HUES48 (cell line): ENCODE measurements at regions not wholly inside any gene's neighbourhood (a gene's known extent, or its start where the extent isn't known, plus 50 kb on each side); places are given as distances from the start of the nearest gene placed in this dataset.

Experiments used
- H3K27ac ChIP-seq: one replicate; pipeline ENCODE4 v1.7.0; 2013; ENCODE audit warnings: low read depth, low read length, inconsistent platforms
- H3K27me3 ChIP-seq: 2 replicates; pipeline ENCODE4 v1.6.1; 2013; ENCODE audit warnings: mild to moderate bottlenecking, low read length; ENCODE audit not compliant: control insufficient read depth, insufficient read depth
- H3K36me3 ChIP-seq: 2 replicates; pipeline ENCODE4 v1.6.1; 2013; ENCODE audit warnings: low read length; ENCODE audit not compliant: control insufficient read depth, insufficient read depth
- H3K4me1 ChIP-seq: 2 replicates; pipeline ENCODE4 v1.6.1; 2013; ENCODE audit warnings: mild to moderate bottlenecking, low read length; ENCODE audit not compliant: control insufficient read depth, insufficient read depth
- H3K4me3 ChIP-seq: 2 replicates; pipeline ENCODE4 v1.5.1; 2013; ENCODE audit warnings: mild to moderate bottlenecking, low read depth, low read length
- H3K9ac ChIP-seq: 2 replicates; pipeline ENCODE4 v1.6.1; 2013; ENCODE audit warnings: mild to moderate bottlenecking, low read depth, low read length, moderate library complexity
- H3K9me3 ChIP-seq: 2 replicates; pipeline ENCODE4 v1.6.1; 2013; ENCODE audit warnings: low read length; ENCODE audit not compliant: control insufficient read depth, insufficient read depth

GRCh38 chr4:17204908-17205307 is 306.5 kb upstream of the LDB2 start:
- Histone ChIP-seq H3K27ac (no peak overlapping the region), H3K27me3 (no peaks in the 10 kb centered on the region), H3K36me3 (no peaks in the 10 kb centered on the region), H3K4me3 (no peak overlapping the region), H3K9ac (no peak overlapping the region), H3K4me1 (no peaks in the 10 kb centered on the region), H3K9me3 (no peaks in the 10 kb centered on the region)

- no peak overlapping the region for H3K9ac ChIP-seq
- H3K4me1 ChIP-seq, result no peaks in the 10 kb centered on the region
- H3K36me3 ChIP-seq, result no peaks in the 10 kb centered on the region
- H3K9me3 ChIP-seq, result peaks cover 5% of the 10 kb centered on the region; the same call in 1 of the 2 replicates
- no peak overlapping the region for H3K4me3 ChIP-seq
- H3K27ac ChIP-seq, result no peak overlapping the region
- H3K27me3 ChIP-seq, result no peaks in the 10 kb centered on the region
Observed at GRCh38 chr4:17203797-17204196, 305.4 kb upstream of the LDB2 start.

GRCh38 chr4:17197070-17197469 is 298.6 kb upstream of the LDB2 start:
- Histone ChIP-seq H3K9ac (no peak overlapping the region), H3K36me3 (no peaks in the 10 kb centered on the region)

GRCh38 chr4:17195461-17196275 is 297.2 kb upstream of the LDB2 start:
- Histone ChIP-seq H3K4me1 (no peaks in the 10 kb centered on the region), H3K9ac (no peak overlapping the region), H3K36me3 (no peaks in the 10 kb centered on the region), H3K27ac (no peak overlapping the region), H3K4me3 (no peak overlapping the region), H3K9me3 (peaks cover 5% of the 10 kb centered on the region; the same call in 1 of the 2 replicates), H3K27me3 (no peaks in the 10 kb centered on the region)

More at GRCh38 chr4:17197070-17197469, 298.6 kb upstream of the LDB2 start:
- Histone ChIP-seq H3K27me3 (no peaks in the 10 kb centered on the region), H3K4me1 (no peaks in the 10 kb centered on the region), H3K27ac (no peak overlapping the region), H3K9me3 (peaks cover 5% of the 10 kb centered on the region; the same call in 1 of the 2 replicates), H3K4me3 (no peak overlapping the region)

GRCh38 chr4:17194586-17194985 is 296.1 kb upstream of the LDB2 start:
- Histone ChIP-seq H3K27me3 (no peaks in the 10 kb centered on the region), H3K27ac (no peak overlapping the region), H3K4me1 (no peaks in the 10 kb centered on the region), H3K4me3 (no peak overlapping the region), H3K9ac (no peak overlapping the region), H3K36me3 (no peaks in the 10 kb centered on the region), H3K9me3 (peaks cover 2% of the 10 kb centered on the region; the same call in 1 of the 2 replicates)

GRCh38 chr4:17189759-17190158 is 291.3 kb upstream of the LDB2 start:
- no peaks in the 10 kb centered on the region for H3K27me3 ChIP-seq
- H3K27ac ChIP-seq, result no peak overlapping the region
- H3K9me3 ChIP-seq, result no peaks in the 10 kb centered on the region
- no peak overlapping the region for H3K4me3 ChIP-seq
- no peaks in the 10 kb centered on the region for H3K36me3 ChIP-seq
- peaks cover 14% of the 10 kb centered on the region for H3K4me1 ChIP-seq
- no peak overlapping the region for H3K9ac ChIP-seq

GRCh38 chr4:17189401-17189720 is 290.9 kb upstream of the LDB2 start:
- Histone ChIP-seq H3K36me3 (no peaks in the 10 kb centered on the region), H3K27ac (no peak overlapping the region), H3K9ac (no peak overlapping the region), H3K9me3 (no peaks in the 10 kb centered on the region), H3K4me1 (peaks cover 14% of the 10 kb centered on the region), H3K4me3 (no peak overlapping the region), H3K27me3 (no peaks in the 10 kb centered on the region)

GRCh38 chr4:17188547-17189400 is 290.3 kb upstream of the LDB2 start:
- Histone ChIP-seq H3K4me1 (peaks cover 14% of the 10 kb centered on the region), H3K27ac (no peak overlapping the region), H3K36me3 (no peaks in the 10 kb centered on the region), H3K9ac (no peak overlapping the region), H3K9me3 (no peaks in the 10 kb centered on the region), H3K4me3 (no peak overlapping the region), H3K27me3 (no peaks in the 10 kb centered on the region)

- H3K27ac ChIP-seq, result peak overlapping the region; percentile 15
- no peaks in the 10 kb centered on the region for H3K9me3 ChIP-seq
- peaks cover 14% of the 10 kb centered on the region for H3K4me1 ChIP-seq
- no peaks in the 10 kb centered on the region for H3K27me3 ChIP-seq
- no peak overlapping the region for H3K4me3 ChIP-seq
- no peaks in the 10 kb centered on the region for H3K36me3 ChIP-seq
- no peak overlapping the region for H3K9ac ChIP-seq
Observed at GRCh38 chr4:17188125-17188524, 289.7 kb upstream of the LDB2 start.

- no peak overlapping the region for H3K4me3 ChIP-seq
- H3K27ac ChIP-seq, result peak overlapping the region; percentile 2
- no peak overlapping the region for H3K9ac ChIP-seq
- no peaks in the 10 kb centered on the region for H3K27me3 ChIP-seq
- no peaks in the 10 kb centered on the region for H3K36me3 ChIP-seq
- H3K9me3 ChIP-seq, result no peaks in the 10 kb centered on the region
- H3K4me1 ChIP-seq, result peaks cover 14% of the 10 kb centered on the region
Observed at GRCh38 chr4:17187003-17187402, 288.6 kb upstream of the LDB2 start.

- H3K27me3 ChIP-seq, result no peaks in the 10 kb centered on the region
- H3K27ac ChIP-seq, result no peak overlapping the region
- H3K9ac ChIP-seq, result no peak overlapping the region
- H3K4me3 ChIP-seq, result no peak overlapping the region
- no peaks in the 10 kb centered on the region for H3K36me3 ChIP-seq
- no peaks in the 10 kb centered on the region for H3K9me3 ChIP-seq
- H3K4me1 ChIP-seq, result peaks cover 8% of the 10 kb centered on the region
Observed at GRCh38 chr4:17182888-17183287, 284.4 kb upstream of the LDB2 start.
